Tibial nerve (tissue), 4 donors: ENCODE measurements at regions not wholly inside any gene's neighbourhood (a gene's known extent, or its start where the extent isn't known, plus 50 kb on each side); places are given as distances from the start of the nearest gene placed in this dataset.

ENCODE experiments used
- CTCF ChIP-seq, 5 experiments: fragments of 200-600 bp in 3 of 5; fragments of 450-650 bp in 2 of 5; sonication (generic) in 3 of 5; IDR thresholded peaks; one replicate each; pipeline ENCODE4 v1.5.1; 2016 to 2019; ENCODE audit warnings: antibody characterized with exemption in 5 of 5, mild to moderate bottlenecking in 3 of 5, moderate library complexity in 2 of 5
- EP300 ChIP-seq, 2 donors: sonication (generic); formaldehyde crosslinking; IDR thresholded peaks; one replicate each; pipeline ENCODE4 v1.6.1; 2017; ENCODE audit warnings: antibody characterized with exemption in 2 of 2, mild to moderate bottlenecking in 1 of 2

GRCh38 chr4:24328310-24328709 lies 256.0 kb downstream of the DHX15 start:
- TF ChIP-seq CTCF (IDR thresholded peaks at IDR 0.05) (no peak), EP300 (IDR thresholded peaks at IDR 0.05) (no peak)
